ENCODE measurements at regions not wholly inside any gene's neighbourhood (a gene's known extent, or its start where the extent isn't known, plus 50 kb on each side); places are given as distances from the start of the nearest gene placed in this dataset.

DNA sequence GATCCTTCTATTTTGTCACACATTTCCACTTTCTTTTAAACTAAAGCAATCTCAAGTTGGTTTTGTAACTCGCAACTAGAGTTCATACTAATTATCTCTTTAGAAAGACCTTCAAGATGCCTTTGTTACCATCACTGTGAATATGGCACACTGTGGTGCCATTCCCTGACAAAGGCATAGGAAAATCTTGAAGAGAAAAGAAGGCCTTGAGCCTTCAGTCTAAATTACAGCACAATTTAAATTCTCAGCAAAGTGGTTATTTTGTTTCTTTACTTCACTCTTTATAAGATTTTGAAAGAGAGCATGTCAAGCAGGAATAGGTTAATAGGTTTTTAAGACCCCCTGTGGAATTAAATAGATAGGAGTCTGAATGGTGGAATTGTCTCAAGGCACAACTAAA is 89.0 kb upstream of the BANK1 start:
- no peak overlapping the region for H2AFZ ChIP-seq (ENCODE audit: low read length)
- TF ChIP-seq, protein P1, sequence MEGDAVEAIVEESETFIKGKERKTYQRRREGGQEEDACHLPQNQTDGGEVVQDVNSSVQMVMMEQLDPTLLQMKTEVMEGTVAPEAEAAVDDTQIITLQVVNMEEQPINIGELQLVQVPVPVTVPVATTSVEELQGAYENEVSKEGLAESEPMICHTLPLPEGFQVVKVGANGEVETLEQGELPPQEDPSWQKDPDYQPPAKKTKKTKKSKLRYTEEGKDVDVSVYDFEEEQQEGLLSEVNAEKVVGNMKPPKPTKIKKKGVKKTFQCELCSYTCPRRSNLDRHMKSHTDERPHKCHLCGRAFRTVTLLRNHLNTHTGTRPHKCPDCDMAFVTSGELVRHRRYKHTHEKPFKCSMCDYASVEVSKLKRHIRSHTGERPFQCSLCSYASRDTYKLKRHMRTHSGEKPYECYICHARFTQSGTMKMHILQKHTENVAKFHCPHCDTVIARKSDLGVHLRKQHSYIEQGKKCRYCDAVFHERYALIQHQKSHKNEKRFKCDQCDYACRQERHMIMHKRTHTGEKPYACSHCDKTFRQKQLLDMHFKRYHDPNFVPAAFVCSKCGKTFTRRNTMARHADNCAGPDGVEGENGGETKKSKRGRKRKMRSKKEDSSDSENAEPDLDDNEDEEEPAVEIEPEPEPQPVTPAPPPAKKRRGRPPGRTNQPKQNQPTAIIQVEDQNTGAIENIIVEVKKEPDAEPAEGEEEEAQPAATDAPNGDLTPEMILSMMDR (conservative IDR thresholded peaks at IDR 0.05; ENCODE audit: low read length), result no peak
- no peak for TF ChIP-seq EZH2phosphoT487 (IDR thresholded peaks at IDR 0.05; ENCODE audit: borderline replicate concordance)
- no peak overlapping the region for H3K4me2 ChIP-seq (ENCODE audit: low read depth, low read length, poor library complexity, severe bottlenecking)
- no peaks in the 10 kb centered on the region for H3K4me1 ChIP-seq (ENCODE audit: insufficient read depth, low read length, poor library complexity, severe bottlenecking)
- no peaks in the 10 kb centered on the region for H4K20me1 ChIP-seq (ENCODE audit: insufficient read depth, low read length, poor library complexity, severe bottlenecking)
- H3F3A ChIP-seq (ENCODE audit: low read depth), result no peaks in the 10 kb centered on the region
- H3K9me3 ChIP-seq (ENCODE audit: insufficient read depth, low read depth, low read length), result 0 out of 2 replicates have a peak, but pooled peaks cover 3% of the 10 kb centered on the region
- H3K79me2 ChIP-seq (ENCODE audit: insufficient read depth, low read length), result no peaks in the 10 kb centered on the region
- H3K27me3 ChIP-seq (ENCODE audit: insufficient read depth, low read length, poor library complexity, severe bottlenecking), result no peaks in the 10 kb centered on the region
- no peaks in the 10 kb centered on the region for H3K9me2 ChIP-seq (replicated peaks; ENCODE audit: low read depth, low read length)
- H3K36me3 ChIP-seq (ENCODE audit: insufficient read depth, low read length), result no peaks in the 10 kb centered on the region
- no peak overlapping the region for H3K9ac ChIP-seq (ENCODE audit: low read depth, low read length, poor library complexity, severe bottlenecking)
- no peak overlapping the region for H3K4me3 ChIP-seq (ENCODE audit: low read length, poor library complexity, severe bottlenecking)

DNA sequence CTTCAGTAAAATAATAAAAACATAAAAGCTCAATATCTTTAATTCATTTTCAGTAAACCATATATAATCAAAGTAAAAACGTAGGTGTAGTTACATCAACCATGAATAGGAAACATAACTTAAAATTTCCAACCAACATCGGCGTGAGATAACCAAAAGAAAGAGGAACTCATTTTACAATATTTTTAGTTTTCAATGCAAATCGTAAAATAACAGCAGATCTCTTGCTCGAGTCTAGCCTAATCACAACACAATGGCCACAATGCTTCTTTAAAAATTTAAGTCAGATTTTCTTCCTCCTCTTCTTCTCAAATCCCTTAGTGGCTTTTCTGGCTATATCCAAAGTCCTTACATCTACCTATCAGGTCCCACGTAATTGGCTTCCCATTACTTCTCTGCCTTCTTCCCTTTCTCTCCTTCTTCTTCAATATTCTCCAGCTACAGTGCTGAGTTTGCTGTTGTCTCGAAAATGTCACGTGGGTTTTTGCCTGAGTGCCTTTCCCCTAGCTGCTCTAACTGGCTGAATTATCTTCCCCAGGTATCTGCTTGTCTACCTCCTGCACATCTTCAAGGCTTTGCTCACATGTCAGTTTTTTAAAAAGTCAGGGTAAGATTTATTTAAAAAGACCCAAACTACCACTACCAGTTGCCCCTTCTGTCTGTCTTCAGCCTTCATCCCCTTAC is 90.9 kb upstream of the BANK1 start:
- Histone ChIP-seq H3K36me3 (ENCODE audit: insufficient read depth, low read length) (no peaks in the 10 kb centered on the region), H3K4me3 (ENCODE audit: low read length, poor library complexity, severe bottlenecking) (no peak overlapping the region), H3K9ac (ENCODE audit: low read depth, low read length, poor library complexity, severe bottlenecking) (no peak overlapping the region), H3K4me2 (ENCODE audit: low read depth, low read length, poor library complexity, severe bottlenecking) (no peak overlapping the region), H2AFZ (ENCODE audit: low read length) (no peak overlapping the region), H3K9me2 (replicated peaks; ENCODE audit: low read depth, low read length) (no peaks in the 10 kb centered on the region), H3F3A (ENCODE audit: low read depth) (no peaks in the 10 kb centered on the region), H3K9me3 (ENCODE audit: insufficient read depth, low read depth, low read length) (no peaks in the 10 kb centered on the region), H4K20me1 (ENCODE audit: insufficient read depth, low read length, poor library complexity, severe bottlenecking) (no peaks in the 10 kb centered on the region), H3K27me3 (ENCODE audit: insufficient read depth, low read length, poor library complexity, severe bottlenecking) (no peaks in the 10 kb centered on the region), H3K4me1 (ENCODE audit: insufficient read depth, low read length, poor library complexity, severe bottlenecking) (no peaks in the 10 kb centered on the region), H3K79me2 (ENCODE audit: insufficient read depth, low read length) (no peaks in the 10 kb centered on the region)
- TF ChIP-seq, protein P1 (conservative IDR thresholded peaks at IDR 0.05; ENCODE audit: low read length), result no peak

DNA sequence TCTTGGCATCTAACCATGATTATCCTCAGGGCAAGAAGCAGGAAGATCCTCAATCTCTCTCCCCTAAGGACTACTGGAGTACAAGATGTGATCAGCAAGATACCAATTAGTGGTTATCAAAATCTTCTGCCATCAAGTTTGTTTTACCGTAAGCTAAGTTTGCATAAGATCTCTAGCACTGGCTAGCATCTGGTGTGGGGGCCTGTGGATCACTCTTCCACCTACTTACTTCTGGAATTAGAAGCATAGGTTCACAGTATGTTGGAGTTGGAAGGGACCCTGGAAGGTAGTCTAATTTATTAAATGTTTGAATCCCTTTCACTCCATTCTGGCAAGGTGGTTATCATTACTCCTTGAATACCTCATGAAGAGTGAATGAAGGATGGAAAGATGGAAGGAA is 93.3 kb upstream of the BANK1 start:
- no peak overlapping the region for H3K4me2 ChIP-seq (ENCODE audit: low read depth, low read length, poor library complexity, severe bottlenecking)
- H3K9ac ChIP-seq (ENCODE audit: low read depth, low read length, poor library complexity, severe bottlenecking), result no peak overlapping the region
- H4K20me1 ChIP-seq (ENCODE audit: insufficient read depth, low read length, poor library complexity, severe bottlenecking), result no peaks in the 10 kb centered on the region
- no peaks in the 10 kb centered on the region for H3F3A ChIP-seq (ENCODE audit: low read depth)
- TF ChIP-seq EZH2phosphoT487 (IDR thresholded peaks at IDR 0.05; ENCODE audit: borderline replicate concordance), result no peak
- TF ChIP-seq, protein P1 (conservative IDR thresholded peaks at IDR 0.05; ENCODE audit: low read length), result no peak
- no peak overlapping the region for H2AFZ ChIP-seq (ENCODE audit: low read length)
- no peaks in the 10 kb centered on the region for H3K9me2 ChIP-seq (replicated peaks; ENCODE audit: low read depth, low read length)
- no peaks in the 10 kb centered on the region for H3K9me3 ChIP-seq (ENCODE audit: insufficient read depth, low read depth, low read length)
- H3K4me3 ChIP-seq (ENCODE audit: low read length, poor library complexity, severe bottlenecking), result no peak overlapping the region
- H3K79me2 ChIP-seq (ENCODE audit: insufficient read depth, low read length), result no peaks in the 10 kb centered on the region
- H3K4me1 ChIP-seq (ENCODE audit: insufficient read depth, low read length, poor library complexity, severe bottlenecking), result no peaks in the 10 kb centered on the region
- no peaks in the 10 kb centered on the region for H3K36me3 ChIP-seq (ENCODE audit: insufficient read depth, low read length)
- no peaks in the 10 kb centered on the region for H3K27me3 ChIP-seq (ENCODE audit: insufficient read depth, low read length, poor library complexity, severe bottlenecking)

Measured in Loucy (cell line).